OCI-LY3 (cell line): ENCODE measurements at regions not wholly inside any gene's neighbourhood (a gene's known extent, or its start where the extent isn't known, plus 50 kb on each side); places are given as distances from the start of the nearest gene placed in this dataset.

Experiments
- CTCF ChIP-seq: fragments of 200-600, 300-600 bp; sonication (generic); IDR thresholded peaks from 2 replicates; pipeline ENCODE4 v1.5.1; 2014; ENCODE audit warnings: antibody characterized with exemption, low read length, low read depth
- EZH2phosphoT487 ChIP-seq: fragments of 200-600 bp; shearing (Covaris generic); IDR thresholded peaks from 2 replicates; pipeline ENCODE4 v1.6.1; 2018; ENCODE audit warnings: antibody characterized with exemption, mixed run types, low read depth

- TF ChIP-seq CTCF = no peak
- no peak for TF ChIP-seq EZH2phosphoT487
Measured at GRCh38 chr3:178271740-178272387, 264.4 kb upstream of the KCNMB2 start.
